ENCODE measurements at regions not wholly inside any gene's neighbourhood (a gene's known extent, or its start where the extent isn't known, plus 50 kb on each side); places are given as distances from the start of the nearest gene placed in this dataset.
"Not testable (repeated sequence)": the region's sequence is repeated elsewhere in the genome, so short reads cannot be mapped to it uniquely, and the experiment has no call there.

- no peak for DNase-seq
Observed at GRCh38 chr2:215830304-215830703, 183.0 kb downstream of the MREG start.

GRCh38 chr2:215829261-215829660 is 184.1 kb downstream of the MREG start:
- DNase-seq, result no peak

GRCh38 chr2:215828528-215829184 is 184.7 kb downstream of the MREG start:
- peak; percentile 15 for DNase-seq

- DNase-seq, result no peak
Observed at GRCh38 chr2:215826838-215827441, 186.4 kb downstream of the MREG start.

- no peak for DNase-seq
Observed at GRCh38 chr2:215826376-215826775, 187.0 kb downstream of the MREG start.

GRCh38 chr2:215825707-215826106 is 187.6 kb downstream of the MREG start:
- no peak for DNase-seq

GRCh38 chr2:215821298-215821697 is 192.1 kb downstream of the MREG start:
- not testable (repeated sequence) for DNase-seq

GRCh38 chr2:215819713-215820112 is 193.6 kb downstream of the MREG start:
- DNase-seq, result not testable (repeated sequence)

GRCh38 chr2:215817046-215817445 is 196.3 kb downstream of the MREG start:
- DNase-seq, result no peak

GRCh38 chr2:215816424-215816823 is 196.9 kb downstream of the MREG start:
- no peak for DNase-seq

GRCh38 chr2:215815960-215816359 is 197.4 kb downstream of the MREG start:
- DNase-seq, result no peak

- DNase-seq, result no peak
Observed at GRCh38 chr2:215812966-215813365, 200.4 kb downstream of the MREG start.

GRCh38 chr2:215811409-215812345 is 201.7 kb downstream of the MREG start:
- DNase-seq, result no peak

- no peak for DNase-seq
Observed at GRCh38 chr2:215811003-215811402, 202.3 kb downstream of the MREG start.

GRCh38 chr2:215808996-215809395 is 204.4 kb downstream of the MREG start:
- DNase-seq, result no peak

GRCh38 chr2:215808194-215808593 is 205.2 kb downstream of the MREG start:
- no peak for DNase-seq

GRCh38 chr2:215805493-215805892 is 207.9 kb downstream of the MREG start:
- DNase-seq, result no peak

- no peak for DNase-seq
Observed at GRCh38 chr2:215803150-215803549, 210.2 kb downstream of the MREG start.

- DNase-seq, result no peak
Observed at GRCh38 chr2:215799194-215799593, 214.2 kb downstream of the MREG start.

GRCh38 chr2:215797676-215798075 is 215.7 kb downstream of the MREG start:
- no peak for DNase-seq

GRCh38 chr2:215796140-215796855 is 217.1 kb downstream of the MREG start:
- DNase-seq, result no peak

- no peak for DNase-seq
Observed at GRCh38 chr2:215794829-215795546, 218.4 kb downstream of the MREG start.

Measured in activated naive CD4-positive, alpha-beta T cell treated with Interleukin-2 at 50 U/mL for 16 hours (primary cell).